Osteoblast (primary cell): ENCODE measurements at regions not wholly inside any gene's neighbourhood (a gene's known extent, or its start where the extent isn't known, plus 50 kb on each side); places are given as distances from the start of the nearest gene placed in this dataset.

ENCODE experiments used
- DNase-seq: peaks from one replicate; pipeline ENCODE4 v3.0.0; 2011; ENCODE audit warnings: low spot score, mixed read lengths; ENCODE audit not compliant: insufficient read length; ENCODE audit errors: missing footprints
- H2AFZ ChIP-seq: 2 replicates; pipeline ENCODE4 v1.6.0; 2011; ENCODE audit warnings: mild to moderate bottlenecking, low read length
- H3K27ac ChIP-seq: 2 replicates; pipeline ENCODE4 v1.5.1; 2011; ENCODE audit warnings: mild to moderate bottlenecking, low read depth, low read length, moderate library complexity
- H3K27me3 ChIP-seq: 2 replicates; pipeline ENCODE4 v1.6.0; 2012; ENCODE audit warnings: mild to moderate bottlenecking, control low read depth, inconsistent platforms, low read length, moderate library complexity; ENCODE audit not compliant: insufficient read depth
- H3K36me3 ChIP-seq: 2 replicates; pipeline ENCODE4 v1.5.1; 2011; ENCODE audit warnings: mild to moderate bottlenecking, low read length, control low read depth, moderate library complexity; ENCODE audit not compliant: insufficient read depth
- H3K4me1 ChIP-seq: 2 replicates; pipeline ENCODE4 v1.5.1; 2011; ENCODE audit warnings: mild to moderate bottlenecking, low read length, control low read depth, moderate library complexity; ENCODE audit not compliant: insufficient read depth
- H3K4me2 ChIP-seq: 2 replicates; pipeline ENCODE4 v1.6.0; 2011; ENCODE audit warnings: mild to moderate bottlenecking, low read length; ENCODE audit not compliant: insufficient read depth
- H3K4me3 ChIP-seq: fragments of 200-600 bp; sonication (generic); 3 replicates; pipeline ENCODE4 v1.5.1; 2012; ENCODE audit warnings: mild to moderate bottlenecking, low read length, inconsistent platforms; ENCODE audit not compliant: insufficient read depth
- H3K79me2 ChIP-seq: 2 replicates; pipeline ENCODE4 v1.6.0; 2012; ENCODE audit warnings: mild to moderate bottlenecking, low read length, control low read depth, inconsistent platforms; ENCODE audit not compliant: insufficient read depth
- H3K9me3 ChIP-seq: 2 replicates; pipeline ENCODE4 v1.5.1; 2011; ENCODE audit warnings: low read depth, low read length, control low read depth
- H4K20me1 ChIP-seq: 2 replicates; pipeline ENCODE4 v1.6.0; 2012; ENCODE audit warnings: mild to moderate bottlenecking, low read length, control low read depth; ENCODE audit not compliant: insufficient read depth
- CTCF ChIP-seq: IDR thresholded peaks from 2 replicates; pipeline ENCODE4 v1.5.1; 2011; ENCODE audit warnings: mild to moderate bottlenecking, low read depth, low read length, moderate library complexity; ENCODE audit errors: extremely low read depth

GRCh38 chr16:5412731-5413130, 315.1 kb upstream of the EEF2KMT start:
- H3K36me3 ChIP-seq: no peaks in the 10 kb centered on the region
- H3K4me2 ChIP-seq: no peak overlapping the region
- H3K79me2 ChIP-seq: no peaks in the 10 kb centered on the region
- no peak overlapping the region for H2AFZ ChIP-seq
- no peak for DNase-seq
- no peaks in the 10 kb centered on the region for H3K9me3 ChIP-seq
- no peaks in the 10 kb centered on the region for H3K27me3 ChIP-seq
- no peak for TF ChIP-seq CTCF
- no peak overlapping the region for H3K4me3 ChIP-seq
- no peak overlapping the region for H3K27ac ChIP-seq
- H4K20me1 ChIP-seq: no peaks in the 10 kb centered on the region
- no peaks in the 10 kb centered on the region for H3K4me1 ChIP-seq

GRCh38 chr16:5398203-5398602, 300.6 kb upstream of the EEF2KMT start:
- no peaks in the 10 kb centered on the region for H3K9me3 ChIP-seq
- no peak for TF ChIP-seq CTCF

GRCh38 chr16:5396880-5397279, 299.3 kb upstream of the EEF2KMT start:
- H3K4me3 ChIP-seq: no peak overlapping the region
- H3K27me3 ChIP-seq: no peaks in the 10 kb centered on the region
- no peaks in the 10 kb centered on the region for H3K79me2 ChIP-seq
- no peak overlapping the region for H2AFZ ChIP-seq
- no peak overlapping the region for H3K27ac ChIP-seq
- H3K36me3 ChIP-seq: no peaks in the 10 kb centered on the region
- H3K4me1 ChIP-seq: no peaks in the 10 kb centered on the region
- no peaks in the 10 kb centered on the region for H4K20me1 ChIP-seq
- H3K4me2 ChIP-seq: no peak overlapping the region
- no peak for TF ChIP-seq CTCF
- DNase-seq: no peak
- H3K9me3 ChIP-seq: no peaks in the 10 kb centered on the region

More at GRCh38 chr16:5398203-5398602, 300.6 kb upstream of the EEF2KMT start:
- no peaks in the 10 kb centered on the region for H4K20me1 ChIP-seq
- no peak for DNase-seq
- no peak overlapping the region for H3K27ac ChIP-seq
- no peak overlapping the region for H2AFZ ChIP-seq
- no peak overlapping the region for H3K4me2 ChIP-seq
- H3K4me3 ChIP-seq: no peak overlapping the region
- no peaks in the 10 kb centered on the region for H3K79me2 ChIP-seq
- H3K4me1 ChIP-seq: no peaks in the 10 kb centered on the region
- no peaks in the 10 kb centered on the region for H3K36me3 ChIP-seq
- no peaks in the 10 kb centered on the region for H3K27me3 ChIP-seq

GRCh38 chr16:5393070-5393469, 295.5 kb upstream of the EEF2KMT start:
- no peaks in the 10 kb centered on the region for H3K36me3 ChIP-seq
- no peaks in the 10 kb centered on the region for H3K27me3 ChIP-seq
- no peaks in the 10 kb centered on the region for H4K20me1 ChIP-seq
- H3K27ac ChIP-seq: no peak overlapping the region
- no peak for TF ChIP-seq CTCF
- H3K9me3 ChIP-seq: no peaks in the 10 kb centered on the region
- no peak overlapping the region for H2AFZ ChIP-seq
- no peaks in the 10 kb centered on the region for H3K4me1 ChIP-seq
- H3K4me3 ChIP-seq: no peak overlapping the region
- no peak for DNase-seq
- H3K4me2 ChIP-seq: no peak overlapping the region
- H3K79me2 ChIP-seq: no peaks in the 10 kb centered on the region
